Endothelial cell of umbilical vein (primary cell): ENCODE measurements at regions not wholly inside any gene's neighbourhood (a gene's known extent, or its start where the extent isn't known, plus 50 kb on each side); places are given as distances from the start of the nearest gene placed in this dataset.

ENCODE experiments used
- BruUV-seq: library from RNA; stranded (reverse); fragments of 400-500 nt; replicated peaks from 2 replicates; lab custom pipeline; 2021; lab: Mats Ljungman, UMichigan
- CTCF ChIA-PET: fragments of 300-600, 350-600 bp; sonication (Branson Sonifier 250); formaldehyde crosslinking; loops from one replicate; lab custom pipeline; 2021; ENCODE audit warnings: antibody characterized with exemption, inconsistent platforms; lab: Charles Lee
- POLR2A ChIA-PET: fragments of 300-600, 350-600 bp; sonication (Branson Sonifier 250); formaldehyde crosslinking; loops from one replicate; lab custom pipeline; 2021; ENCODE audit warnings: antibody characterized with exemption, inconsistent platforms; lab: Charles Lee
- DNase-seq: peaks from one replicate; pipeline ENCODE4 v3.0.0-alpha.2; 2011; ENCODE audit warnings: low read depth, low spot score
- FAIRE-seq: peaks from 2 replicates; lab custom pipeline; 2011; peaks lifted over from hg19 to GRCh38; lab: Jason Lieb, UNC
- H2AFZ ChIP-seq: 2 replicates; pipeline ENCODE4 v1.6.0; 2012; ENCODE audit warnings: low read depth, low read length, control low read depth, inconsistent platforms
- H3K27ac ChIP-seq: 2 replicates; pipeline ENCODE4 v1.5.1; 2011; ENCODE audit warnings: low read depth, mild to moderate bottlenecking, control low read depth, low read length, moderate library complexity; ENCODE audit not compliant: insufficient read depth
- H3K27me3 ChIP-seq, 2 experiments: 2 replicates each; pipeline versions ENCODE4 v1.6.0 to v1.6.1; 2011; ENCODE audit warnings: low read length in 2 of 2, mixed read lengths in 1 of 2; ENCODE audit not compliant: control insufficient read depth in 2 of 2, insufficient read depth in 2 of 2
- H3K36me3 ChIP-seq, 2 experiments: 2 replicates in 1 of 2; 3 replicates in 1 of 2; pipeline ENCODE4 v1.5.1; 2011; ENCODE audit warnings: low read length in 2 of 2, mild to moderate bottlenecking in 1 of 2, moderate library complexity in 1 of 2; ENCODE audit not compliant: control insufficient read depth in 2 of 2, insufficient read depth in 2 of 2; ENCODE audit errors: extremely low read depth in 1 of 2
- H3K4me1 ChIP-seq: 3 replicates; pipeline ENCODE4 v1.5.1; 2011; ENCODE audit warnings: mild to moderate bottlenecking, low read length; ENCODE audit not compliant: control insufficient read depth, insufficient read depth; ENCODE audit errors: extremely low read depth
- H3K4me2 ChIP-seq: 2 replicates; pipeline ENCODE4 v1.6.1; 2011; ENCODE audit warnings: low read length, control low read depth, mixed read lengths; ENCODE audit not compliant: insufficient read depth
- H3K4me3 ChIP-seq, 3 experiments: fragments of 200-600 bp in 1 of 3; sonication (generic), shearing (Covaris generic) in 1 of 3; replicated peaks in 1 of 3; 2 replicates each; pipeline ENCODE4 v1.5.1; 2011 to 2016; ENCODE audit warnings: control low read depth in 3 of 3, low read length in 3 of 3, mild to moderate bottlenecking in 2 of 3, inconsistent platforms in 1 of 3, low read depth in 1 of 3, moderate library complexity in 1 of 3; ENCODE audit not compliant: insufficient read depth in 1 of 3
- H3K79me2 ChIP-seq: 2 replicates; pipeline ENCODE4 v1.6.0; 2012; ENCODE audit warnings: low read length, inconsistent platforms; ENCODE audit not compliant: control insufficient read depth, insufficient read depth
- H3K9ac ChIP-seq: replicated peaks from 2 replicates; pipeline ENCODE3; 2011; ENCODE audit warnings: low read length, control low read depth; ENCODE audit not compliant: insufficient read depth; ENCODE audit errors: extremely low read depth
- H3K9me1 ChIP-seq: replicated peaks from 3 replicates; pipeline ENCODE4 v1.6.0; 2011; ENCODE audit warnings: mild to moderate bottlenecking, low read length; ENCODE audit not compliant: control insufficient read depth, insufficient read depth; ENCODE audit errors: extremely low read depth
- H3K9me3 ChIP-seq: replicated peaks from 2 replicates; pipeline ENCODE4 v1.5.1; 2012; ENCODE audit warnings: low read length, inconsistent platforms; ENCODE audit not compliant: control insufficient read depth, insufficient read depth
- H4K20me1 ChIP-seq: replicated peaks from 2 replicates; pipeline ENCODE3; 2011; ENCODE audit warnings: mild to moderate bottlenecking, low read length; ENCODE audit not compliant: control insufficient read depth, insufficient read depth; ENCODE audit errors: extremely low read depth
- EZH2 ChIP-seq: IDR thresholded peaks from 2 replicates; pipeline ENCODE4 v1.6.1; 2012; ENCODE audit warnings: borderline replicate concordance, low read depth, mild to moderate bottlenecking, moderate library complexity, low read length, inconsistent platforms; ENCODE audit not compliant: severe bottlenecking
- FOS ChIP-seq: IDR thresholded peaks from 2 replicates; pipeline ENCODE4 v1.6.1; 2011; ENCODE audit warnings: mild to moderate bottlenecking, low read length, moderate library complexity, borderline replicate concordance; ENCODE audit not compliant: insufficient read depth
- GATA2 ChIP-seq: IDR thresholded peaks from 2 replicates; pipeline ENCODE4 v1.7.0; 2011; ENCODE audit warnings: low read depth, mild to moderate bottlenecking, moderate library complexity, mixed read lengths, low read length; ENCODE audit not compliant: insufficient read length, insufficient read depth
- JUN ChIP-seq: IDR thresholded peaks from 2 replicates; pipeline ENCODE4 v1.6.1; 2011; ENCODE audit warnings: borderline replicate concordance, low read depth; ENCODE audit not compliant: insufficient read length, insufficient read depth
- MAX ChIP-seq: IDR thresholded peaks from 2 replicates; pipeline ENCODE4 v1.6.1; 2011; ENCODE audit not compliant: insufficient read depth, insufficient read length
- MYC ChIP-seq: IDR thresholded peaks from one replicate; pipeline ENCODE4 v1.6.1; 2011; ENCODE audit warnings: mild to moderate bottlenecking, low read depth, low read length
- POLR2A ChIP-seq: IDR thresholded peaks from 2 replicates; pipeline ENCODE4 v1.6.1; 2012; ENCODE audit warnings: low read depth, mild to moderate bottlenecking, control low read depth, low read length
- POLR2AphosphoS5 ChIP-seq: IDR thresholded peaks from 2 replicates; pipeline ENCODE4 v1.6.1; 2012; ENCODE audit warnings: low read depth, mild to moderate bottlenecking, control low read depth, low read length, moderate library complexity; ENCODE audit not compliant: insufficient read depth
- dilution Hi-C: fragments of 300-500 bp; cut with MboI; formaldehyde crosslinking; loops from one replicate; pipeline ENCODE4 v1.15.0; 2019; ENCODE audit warnings: low sequenced_read_pairs; ENCODE audit not compliant: extremely low pct_ligation_motif_present
- intact Hi-C: fragments of 100-400 bp; cut with micrococcal nuclease; formaldehyde crosslinking; loops from one replicate; pipeline ENCODE4 v1.10.0; 2022
- TF ChIP-seq, protein P1 (sequence below), 2 donors: IDR thresholded peaks; 1 replicate in 1 of 2; 2 replicates in 1 of 2; pipeline ENCODE4 v1.5.1; 2011; ENCODE audit warnings: low read length in 2 of 2, mild to moderate bottlenecking in 2 of 2, moderate library complexity in 2 of 2, control low read depth in 1 of 2, inconsistent platforms in 1 of 2, low read depth in 1 of 2; ENCODE audit not compliant: insufficient read depth in 1 of 2; ENCODE audit errors: extremely low read depth in 1 of 2

DNA sequence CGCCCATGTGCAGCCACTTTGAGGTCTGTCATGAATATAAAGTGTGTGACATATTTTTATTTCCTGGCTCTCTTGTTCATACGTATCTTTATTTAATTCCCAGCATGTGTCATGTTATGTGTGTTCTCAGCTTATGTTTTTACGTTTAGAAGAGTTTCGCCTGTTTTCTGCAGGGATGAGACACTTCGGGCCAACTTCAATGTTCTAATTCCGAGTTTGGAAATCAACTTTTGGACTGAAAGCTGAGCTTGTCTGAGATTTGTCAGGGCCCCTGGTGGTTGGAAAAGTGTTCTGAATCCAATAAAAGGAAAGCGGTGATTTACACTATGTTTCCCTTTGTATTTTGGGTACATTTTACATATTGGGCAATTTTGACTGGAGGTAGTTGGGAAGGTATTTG lies 810.7 kb downstream of the TBC1D22A start:
- no peak overlapping the region for H3K4me3 ChIP-seq
- no peak overlapping the region for H3K27ac ChIP-seq
- dilution Hi-C loops (no loop called here), intact Hi-C loops (no loop called here)
- no peak for FAIRE-seq
- H3K4me2 ChIP-seq: no peak overlapping the region
- ChIA-PET POLR2A (no interaction called here), CTCF (no interaction called here)
- no peaks in the 10 kb centered on the region for H3K79me2 ChIP-seq
- H2AFZ ChIP-seq: no peak overlapping the region
- H3K9me3 ChIP-seq: peaks cover 8% of the 10 kb centered on the region
- no peak for TF ChIP-seq MYC
- no peak for TF ChIP-seq FOS
- no peak for TF ChIP-seq EZH2
- TF ChIP-seq POLR2A: no peak
- no peak for TF ChIP-seq JUN
- no peak for TF ChIP-seq MAX
- TF ChIP-seq POLR2AphosphoS5: no peak
- TF ChIP-seq, protein P1, sequence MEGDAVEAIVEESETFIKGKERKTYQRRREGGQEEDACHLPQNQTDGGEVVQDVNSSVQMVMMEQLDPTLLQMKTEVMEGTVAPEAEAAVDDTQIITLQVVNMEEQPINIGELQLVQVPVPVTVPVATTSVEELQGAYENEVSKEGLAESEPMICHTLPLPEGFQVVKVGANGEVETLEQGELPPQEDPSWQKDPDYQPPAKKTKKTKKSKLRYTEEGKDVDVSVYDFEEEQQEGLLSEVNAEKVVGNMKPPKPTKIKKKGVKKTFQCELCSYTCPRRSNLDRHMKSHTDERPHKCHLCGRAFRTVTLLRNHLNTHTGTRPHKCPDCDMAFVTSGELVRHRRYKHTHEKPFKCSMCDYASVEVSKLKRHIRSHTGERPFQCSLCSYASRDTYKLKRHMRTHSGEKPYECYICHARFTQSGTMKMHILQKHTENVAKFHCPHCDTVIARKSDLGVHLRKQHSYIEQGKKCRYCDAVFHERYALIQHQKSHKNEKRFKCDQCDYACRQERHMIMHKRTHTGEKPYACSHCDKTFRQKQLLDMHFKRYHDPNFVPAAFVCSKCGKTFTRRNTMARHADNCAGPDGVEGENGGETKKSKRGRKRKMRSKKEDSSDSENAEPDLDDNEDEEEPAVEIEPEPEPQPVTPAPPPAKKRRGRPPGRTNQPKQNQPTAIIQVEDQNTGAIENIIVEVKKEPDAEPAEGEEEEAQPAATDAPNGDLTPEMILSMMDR (IDR thresholded peaks at IDR 0.05; ENCODE audit: extremely low read depth in 1 of 2, insufficient read depth in 1 of 2, low read depth in 1 of 2, low read length in 2 of 2): no peak
- TF ChIP-seq GATA2: no peak
- no TSS peak for BruUV-seq
- H3K27me3 ChIP-seq: no peaks in the 10 kb centered on the region
- H3K36me3 ChIP-seq: no peaks in the 10 kb centered on the region
- H4K20me1 ChIP-seq: no peaks in the 10 kb centered on the region
- no peak for DNase-seq
- no peak overlapping the region for H3K9ac ChIP-seq
- H3K9me1 ChIP-seq: no peaks in the 10 kb centered on the region
- H3K4me1 ChIP-seq: no peaks in the 10 kb centered on the region
